HG03108 (cell line): ENCODE measurements at regions not wholly inside any gene's neighbourhood (a gene's known extent, or its start where the extent isn't known, plus 50 kb on each side); places are given as distances from the start of the nearest gene placed in this dataset.

Source experiments
- ATAC-seq: cut with Tn5 transposase; IDR thresholded peaks from one replicate; pipeline ENCODE4 v1.9.1; 2021; ENCODE audit warnings: moderate library complexity; ENCODE audit not compliant: unreplicated experiment

DNA sequence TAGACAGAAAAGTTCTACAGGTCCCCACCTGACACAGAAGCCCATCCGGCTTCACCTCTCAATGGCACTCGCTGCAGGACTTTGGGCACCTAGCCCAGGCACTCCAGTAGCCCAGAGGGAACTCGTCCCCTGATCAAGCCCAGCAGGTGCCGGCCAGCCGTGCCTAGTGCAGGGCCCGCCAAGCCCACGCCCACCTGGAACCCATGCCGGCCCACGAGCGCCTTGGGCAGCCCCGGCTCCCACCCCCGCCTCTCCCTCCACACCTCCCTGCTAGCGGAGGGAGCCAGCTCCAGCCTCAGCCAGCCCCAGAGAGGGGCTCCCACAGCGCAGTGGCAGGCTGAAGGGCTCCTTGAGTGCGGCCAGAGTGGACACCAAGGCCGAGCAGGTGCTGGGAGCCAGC lies 268.8 kb downstream of the SLITRK1 start:
- ATAC-seq, result no peak

GRCh38 chr13:83601539-83601938 lies 280.7 kb downstream of the SLITRK1 start:
- no peak for ATAC-seq

DNA sequence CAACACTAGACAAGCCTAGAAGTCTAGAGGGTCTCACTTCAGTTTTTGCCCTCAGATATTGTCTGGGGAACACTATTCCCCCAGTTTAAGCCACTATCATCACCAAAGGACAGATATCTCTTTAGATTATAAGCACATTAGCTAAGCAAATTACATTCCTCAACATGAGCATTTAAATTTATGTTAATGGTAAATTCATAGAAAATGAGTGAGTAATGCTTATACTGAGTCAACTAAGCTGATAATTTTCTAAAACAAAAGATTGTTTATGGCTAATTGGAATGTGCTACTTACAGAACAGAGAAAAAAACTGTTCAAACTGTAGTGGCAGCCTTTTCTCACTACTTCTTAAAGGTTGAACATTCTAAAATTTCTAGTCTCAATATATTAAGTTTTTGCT lies 290.2 kb downstream of the SLITRK1 start:
- no peak for ATAC-seq

DNA sequence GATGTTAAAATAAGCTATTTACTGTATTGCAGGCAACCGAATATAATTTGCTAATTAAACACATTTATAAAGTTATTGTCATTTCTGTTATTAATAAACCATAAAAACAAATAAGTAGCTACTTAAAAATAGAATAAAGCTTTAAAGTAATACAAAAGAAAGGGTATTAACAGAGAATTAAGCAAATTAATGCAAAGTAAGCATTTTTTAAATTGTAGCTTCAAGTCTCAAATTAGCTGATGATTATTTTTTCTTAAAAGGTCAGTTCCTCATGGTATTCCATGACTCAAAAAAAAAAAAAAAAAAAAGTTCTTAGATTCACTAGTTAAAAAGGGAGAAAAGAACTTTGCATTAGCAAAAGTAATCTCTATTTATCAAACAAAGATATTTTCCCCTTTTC lies 292.5 kb downstream of the SLITRK1 start:
- ATAC-seq, result no peak

DNA sequence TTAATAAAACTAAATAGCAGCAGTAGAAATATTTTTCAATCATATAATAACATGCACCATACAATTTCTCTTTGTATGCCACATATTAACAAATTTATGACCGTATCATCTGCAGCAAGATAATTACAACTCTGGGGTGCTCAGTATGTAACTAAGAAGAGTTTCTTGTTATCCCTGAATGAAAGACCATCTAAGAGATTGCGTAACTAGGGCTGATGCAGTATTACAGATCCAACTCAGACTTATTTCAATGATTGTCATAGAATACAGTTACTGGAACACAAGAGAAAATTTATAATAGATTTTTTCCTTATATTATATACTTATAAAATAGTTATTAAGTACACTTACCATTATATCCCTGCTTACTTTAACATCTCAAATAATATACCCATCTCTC lies 305.1 kb downstream of the SLITRK1 start:
- ATAC-seq, result no peak

DNA sequence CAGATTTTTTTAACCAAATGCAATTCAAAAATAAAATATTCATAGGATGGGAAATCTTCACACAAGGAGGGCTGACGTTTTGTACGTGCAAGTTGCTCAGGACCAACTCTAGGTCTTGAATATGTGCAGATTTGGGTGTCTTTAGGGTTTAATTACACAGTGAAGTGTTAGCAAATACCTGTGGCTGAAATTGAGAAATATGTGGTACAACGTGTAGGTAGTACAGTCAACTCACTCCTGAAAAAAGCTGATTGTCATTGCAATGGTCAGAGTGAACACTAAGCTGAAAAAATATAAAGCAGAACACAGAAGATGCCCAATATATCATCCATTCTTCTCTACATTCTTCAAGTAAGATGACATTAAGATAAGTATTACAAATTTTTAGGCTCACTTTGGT lies 314.3 kb downstream of the SLITRK1 start:
- ATAC-seq, result no peak

DNA sequence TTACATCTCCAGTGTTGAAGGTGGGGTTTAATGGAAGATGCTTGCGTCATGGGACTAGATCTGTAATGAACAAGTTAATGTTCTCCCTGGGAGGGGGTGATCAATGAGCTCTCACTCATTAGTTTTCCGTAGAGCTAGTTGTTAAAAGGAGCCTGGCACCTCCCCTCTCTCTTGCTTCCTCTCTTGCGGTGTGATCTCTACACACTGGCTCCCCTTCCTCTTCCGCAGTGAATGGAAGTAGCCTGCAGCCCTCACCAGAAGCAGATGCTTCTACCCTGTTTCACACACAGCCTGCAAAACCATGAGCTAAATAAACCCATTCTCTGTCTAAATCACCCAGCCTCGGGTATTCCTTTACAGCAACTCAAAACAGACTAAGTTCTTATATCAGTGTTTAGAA lies 318.8 kb downstream of the SLITRK1 start:
- ATAC-seq, result no peak

DNA sequence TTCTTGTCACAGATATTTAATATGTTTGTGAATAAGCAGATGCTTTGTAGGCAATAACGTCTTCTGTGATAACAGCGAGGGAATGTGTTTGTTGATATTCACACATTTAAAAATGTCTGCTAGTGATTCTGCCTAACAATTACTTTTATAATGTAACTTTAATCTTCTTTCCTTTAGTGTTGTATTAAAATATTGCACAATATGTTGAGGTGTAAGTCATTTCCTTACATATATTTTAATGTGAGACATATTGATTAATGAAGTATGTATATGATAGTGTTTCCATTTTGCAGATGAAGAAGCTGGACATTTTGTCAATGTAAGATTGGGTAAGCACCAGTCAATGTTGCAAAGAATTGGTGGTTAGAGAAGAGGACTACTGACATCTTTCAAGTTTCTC lies 324.4 kb downstream of the SLITRK1 start:
- ATAC-seq, result no peak

DNA sequence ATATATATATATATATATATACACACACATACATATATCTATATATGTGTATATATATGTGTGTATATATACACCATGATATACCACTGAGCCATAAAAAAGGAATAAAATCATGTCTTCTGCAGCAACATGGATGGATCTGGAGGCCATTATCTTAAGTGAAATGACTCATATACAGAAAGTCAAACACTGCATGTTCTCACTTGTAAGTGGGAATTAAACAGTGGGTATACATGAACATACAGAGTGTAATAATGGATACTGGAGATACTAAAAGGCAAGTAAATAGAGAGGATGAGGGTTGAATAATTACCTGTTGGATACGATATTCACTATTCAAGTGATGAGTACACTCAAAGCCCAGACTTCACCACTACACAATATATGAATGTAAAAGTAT lies 332.6 kb downstream of the SLITRK1 start:
- ATAC-seq, result no peak

DNA sequence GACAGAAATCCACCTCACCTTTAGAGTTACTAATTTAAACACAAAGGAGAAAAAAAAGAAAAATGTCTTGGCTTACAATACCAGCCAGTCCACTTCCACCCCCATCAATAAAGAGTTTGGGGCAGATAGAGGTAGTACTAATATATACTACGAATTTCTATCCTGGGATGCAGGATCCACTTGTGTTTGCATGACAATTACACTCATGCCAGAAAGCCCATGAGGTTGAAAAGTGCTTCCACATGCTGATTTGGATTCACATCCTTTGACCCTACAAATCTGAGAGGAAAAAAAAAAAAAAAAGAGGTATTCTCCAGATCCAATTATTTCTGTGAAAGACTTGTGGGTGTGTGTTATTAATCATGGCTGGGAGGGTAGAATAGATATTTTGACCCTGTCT lies 335.2 kb downstream of the SLITRK1 start:
- ATAC-seq, result no peak

- ATAC-seq, result no peak
Measured at GRCh38 chr13:83546476-83546875, 335.8 kb downstream of the SLITRK1 start.

- no peak for ATAC-seq
Measured at GRCh38 chr13:83538636-83539035, 343.6 kb downstream of the SLITRK1 start.

GRCh38 chr13:83536941-83537340 lies 345.3 kb downstream of the SLITRK1 start:
- no peak for ATAC-seq

DNA sequence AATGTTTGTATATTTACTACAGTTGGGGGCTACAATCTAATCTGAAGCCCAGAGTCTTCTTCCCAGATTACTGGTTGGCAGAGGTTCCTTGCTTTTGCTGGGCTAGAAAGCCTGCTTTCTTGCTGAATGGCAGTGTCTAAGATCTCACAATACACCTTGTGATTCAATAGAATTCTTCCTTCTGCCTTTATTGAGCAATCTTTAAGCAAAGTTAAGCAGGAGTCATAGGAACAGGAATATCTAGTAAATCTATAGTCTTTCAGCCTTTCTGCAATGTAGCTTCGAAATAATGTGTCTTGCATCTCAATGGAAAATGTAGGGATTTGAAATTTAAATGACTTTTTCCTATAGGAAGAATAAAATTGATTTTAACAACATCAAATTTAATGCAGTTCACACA lies 346.1 kb downstream of the SLITRK1 start:
- no peak for ATAC-seq

DNA sequence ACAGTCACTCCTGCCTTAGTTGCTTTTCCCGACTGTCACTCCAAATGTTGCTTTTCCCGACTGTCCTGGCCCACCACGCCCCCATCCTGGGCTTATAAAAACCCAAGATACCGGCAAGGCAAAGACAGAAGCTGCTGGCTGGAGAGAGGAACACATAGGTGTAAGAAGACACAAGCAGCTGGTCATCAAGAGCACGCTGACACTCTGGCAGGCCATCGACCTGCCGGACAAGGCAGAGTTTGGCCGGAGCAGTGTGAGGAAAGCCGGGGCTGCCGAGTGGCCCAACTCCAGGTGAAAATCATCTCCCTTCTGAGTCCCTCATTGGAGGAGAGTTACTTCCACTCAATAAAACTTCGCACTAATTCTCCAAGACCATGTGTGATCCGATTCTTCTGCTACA lies 349.5 kb downstream of the SLITRK1 start:
- no peak for ATAC-seq

GRCh38 chr13:83531022-83531421 lies 351.3 kb downstream of the SLITRK1 start:
- no peak for ATAC-seq

GRCh38 chr13:83516781-83517180 lies 365.5 kb downstream of the SLITRK1 start:
- no peak for ATAC-seq

DNA sequence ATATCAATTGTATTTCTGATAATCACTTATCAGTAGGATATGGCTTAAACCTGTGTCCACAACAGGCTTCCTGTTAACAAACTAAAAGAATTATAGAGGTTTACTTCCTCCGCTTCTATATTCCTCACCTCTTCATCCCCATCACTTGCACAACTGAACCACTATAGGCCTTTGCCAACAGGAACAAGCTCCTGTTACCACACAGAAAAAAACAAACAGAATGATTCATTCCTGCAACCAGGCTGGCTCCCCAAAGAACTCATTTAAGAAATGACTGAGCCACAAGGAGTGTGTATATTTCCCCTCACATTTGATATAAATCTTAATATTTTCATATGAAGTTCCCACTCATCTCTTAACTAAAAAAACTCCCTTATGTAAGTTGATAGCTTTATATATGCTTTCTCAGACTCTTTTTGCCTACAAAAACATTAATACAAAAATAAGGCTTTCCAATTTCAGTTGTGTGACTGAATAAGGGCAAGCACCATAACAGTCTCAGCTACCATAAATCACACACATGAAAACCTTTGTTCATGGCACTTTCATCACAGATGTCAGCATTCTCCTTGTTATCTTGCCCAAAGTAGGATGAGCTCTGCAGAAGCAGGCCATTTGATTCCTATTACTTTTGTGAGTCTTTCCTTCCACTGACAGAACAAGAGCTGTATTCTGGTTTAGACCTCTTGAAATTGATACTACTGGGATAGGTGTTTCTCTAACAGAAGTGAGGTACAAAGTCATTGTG lies 366.8 kb downstream of the SLITRK1 start:
- no peak for ATAC-seq

- ATAC-seq, result no peak
Measured at GRCh38 chr13:83508771-83509301, 373.4 kb downstream of the SLITRK1 start.

GRCh38 chr13:83503424-83503823 lies 378.9 kb downstream of the SLITRK1 start:
- no peak for ATAC-seq

- no peak for ATAC-seq
Measured at GRCh38 chr13:83499286-83499685, 383.0 kb downstream of the SLITRK1 start.

- no peak for ATAC-seq
Measured at GRCh38 chr13:83498481-83499190, 383.6 kb downstream of the SLITRK1 start.
